KMS-11 (cell line): ENCODE measurements at regions not wholly inside any gene's neighbourhood (a gene's known extent, or its start where the extent isn't known, plus 50 kb on each side); places are given as distances from the start of the nearest gene placed in this dataset.

Source experiments
- H2AFZ ChIP-seq: fragments of 200-600 bp; sonication (generic); 2 replicates; pipeline ENCODE4 v1.6.1; 2016; ENCODE audit warnings: antibody characterized with exemption, mixed run types, low read depth
- H3K27ac ChIP-seq: fragments of 200-600 bp; sonication (generic); 2 replicates; pipeline ENCODE4 v1.6.1; 2016; ENCODE audit warnings: mild to moderate bottlenecking, mixed run types
- H3K27me3 ChIP-seq: fragments of 200-600 bp; sonication (generic); 2 replicates; pipeline ENCODE4 v1.6.1; 2017; ENCODE audit warnings: mild to moderate bottlenecking, low read depth, mixed run types, moderate library complexity; ENCODE audit not compliant: insufficient read depth
- H3K36me3 ChIP-seq: fragments of 200-600 bp; sonication (generic); 2 replicates; pipeline ENCODE4 v1.6.1; 2017; ENCODE audit warnings: mild to moderate bottlenecking, mixed run types; ENCODE audit not compliant: insufficient read depth
- H3K4me1 ChIP-seq: fragments of 200-600 bp; sonication (generic); 2 replicates; pipeline ENCODE4 v1.6.1; 2016; ENCODE audit warnings: mild to moderate bottlenecking, low read depth, mixed run types; ENCODE audit not compliant: poor library complexity, severe bottlenecking
- H3K4me2 ChIP-seq: fragments of 200-600 bp; sonication (generic); 2 replicates; pipeline ENCODE4 v1.7.0; 2016; ENCODE audit warnings: mild to moderate bottlenecking, mixed run types
- H3K4me3 ChIP-seq: fragments of 200-600 bp; sonication (generic); IDR thresholded peaks from 2 replicates; pipeline ENCODE4 v1.6.1; 2017; ENCODE audit warnings: low read depth, low read length, mixed read lengths; ENCODE audit not compliant: insufficient read depth
- H3K79me2 ChIP-seq: fragments of 200-600 bp; sonication (generic); 2 replicates; pipeline ENCODE4 v1.6.1; 2016; ENCODE audit warnings: low read depth, mixed run types; ENCODE audit not compliant: insufficient read depth
- H3K9ac ChIP-seq: fragments of 200-600 bp; sonication (generic); 2 replicates; pipeline ENCODE4 v1.6.1; 2016; ENCODE audit warnings: mild to moderate bottlenecking, mixed run types
- H4K20me1 ChIP-seq: fragments of 200-600 bp; sonication (generic); 2 replicates; pipeline ENCODE4 v1.6.1; 2016; ENCODE audit warnings: mild to moderate bottlenecking, mixed run types; ENCODE audit not compliant: insufficient read depth
- CTCF ChIP-seq: fragments of 200-600 bp; sonication (generic); conservative IDR thresholded peaks from 2 replicates; pipeline ENCODE4 v1.6.1; 2017; ENCODE audit warnings: low read depth, mild to moderate bottlenecking, antibody characterized with exemption, low read length, moderate library complexity, mixed read lengths

DNA sequence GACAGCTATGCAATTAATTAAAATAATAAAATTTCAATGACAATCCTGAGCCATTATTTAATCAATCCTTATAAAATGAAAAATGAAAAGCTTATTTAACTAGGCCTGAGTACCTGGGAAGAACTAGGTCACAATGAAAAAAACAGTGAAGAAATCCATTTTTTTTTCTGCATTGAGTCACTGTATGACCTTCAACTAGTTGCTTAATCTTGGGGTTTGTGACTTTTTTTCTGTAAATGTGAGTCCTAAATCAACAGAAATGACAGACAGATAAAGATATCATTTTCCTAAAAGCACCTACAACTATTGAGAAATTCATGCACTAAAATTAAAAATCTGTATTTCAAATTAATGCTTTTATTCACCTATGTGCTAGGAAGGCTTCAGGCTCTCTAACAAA is 96.8 kb downstream of the TMEM26 start:
- H3K27me3 ChIP-seq = no peaks in the 10 kb centered on the region
- no peaks in the 10 kb centered on the region for H3K36me3 ChIP-seq
- H3K9ac ChIP-seq = no peak overlapping the region
- H2AFZ ChIP-seq = no peak overlapping the region
- no peaks in the 10 kb centered on the region for H3K79me2 ChIP-seq
- H4K20me1 ChIP-seq = no peaks in the 10 kb centered on the region
- no peaks in the 10 kb centered on the region for H3K4me1 ChIP-seq
- no peak for TF ChIP-seq CTCF
- H3K27ac ChIP-seq = no peak overlapping the region
- no peak overlapping the region for H3K4me3 ChIP-seq
- H3K4me2 ChIP-seq = no peak overlapping the region

DNA sequence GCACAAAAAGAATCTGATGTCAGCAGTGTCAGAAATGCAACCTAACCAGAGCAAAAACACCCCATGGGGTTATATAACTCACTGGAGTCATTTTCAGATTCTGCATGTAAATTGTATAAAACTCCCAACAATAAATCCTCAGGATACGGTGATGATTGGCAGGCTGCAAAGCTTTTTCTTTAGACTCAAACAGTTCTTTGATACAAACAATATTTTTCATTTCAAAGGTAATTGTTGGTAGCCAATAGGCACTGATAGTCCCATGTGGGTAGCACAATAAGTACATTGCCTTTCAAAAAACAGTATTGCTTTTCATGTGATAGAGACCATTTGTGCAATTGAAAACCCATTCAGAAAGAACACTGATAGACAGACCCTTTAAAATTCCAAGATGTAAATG is 98.0 kb downstream of the TMEM26 start:
- TF ChIP-seq CTCF = no peak
- Histone ChIP-seq H3K79me2 (no peaks in the 10 kb centered on the region), H3K4me2 (no peak overlapping the region), H3K4me3 (no peak overlapping the region), H3K27me3 (no peaks in the 10 kb centered on the region), H2AFZ (no peak overlapping the region), H3K27ac (no peak overlapping the region), H3K9ac (no peak overlapping the region), H3K4me1 (no peaks in the 10 kb centered on the region), H4K20me1 (no peaks in the 10 kb centered on the region), H3K36me3 (no peaks in the 10 kb centered on the region)

GRCh38 chr10:61354401-61354975 is 98.7 kb downstream of the TMEM26 start:
- H3K4me1 ChIP-seq = no peaks in the 10 kb centered on the region

DNA sequence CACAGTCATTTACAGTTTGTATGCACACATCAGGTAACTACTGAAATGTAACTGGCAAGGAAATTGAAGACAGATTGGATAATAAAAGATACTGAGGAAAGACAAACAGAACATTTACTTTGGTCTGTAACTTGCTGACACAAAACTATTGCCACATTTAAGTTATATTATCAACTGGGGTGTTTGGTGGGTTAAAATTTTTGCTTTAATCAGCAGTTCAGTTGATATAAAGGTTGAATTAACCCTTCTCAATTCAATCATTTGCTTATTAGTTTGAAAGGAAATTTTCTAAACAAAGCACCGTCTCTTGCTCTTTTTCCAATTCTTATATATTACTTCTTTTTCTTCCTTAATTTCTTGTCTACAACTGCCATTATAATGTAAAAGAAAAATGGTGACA is 102.4 kb downstream of the TMEM26 start:
- no peak for TF ChIP-seq CTCF
- Histone ChIP-seq H4K20me1 (no peaks in the 10 kb centered on the region), H3K9ac (no peak overlapping the region), H2AFZ (no peak overlapping the region), H3K4me2 (no peak overlapping the region), H3K4me3 (no peak overlapping the region), H3K79me2 (no peaks in the 10 kb centered on the region), H3K27ac (no peak overlapping the region), H3K27me3 (no peaks in the 10 kb centered on the region), H3K4me1 (no peaks in the 10 kb centered on the region), H3K36me3 (no peaks in the 10 kb centered on the region)

More at GRCh38 chr10:61354401-61354975, 98.7 kb downstream of the TMEM26 start:
- TF ChIP-seq CTCF = no peak
- Histone ChIP-seq H3K27ac (no peak overlapping the region), H3K27me3 (no peaks in the 10 kb centered on the region), H3K4me3 (no peak overlapping the region), H2AFZ (no peak overlapping the region), H3K4me2 (no peak overlapping the region), H4K20me1 (no peaks in the 10 kb centered on the region), H3K9ac (no peak overlapping the region), H3K36me3 (no peaks in the 10 kb centered on the region), H3K79me2 (no peaks in the 10 kb centered on the region)
